CD14-positive monocyte (primary cell): ENCODE measurements at regions not wholly inside any gene's neighbourhood (a gene's known extent, or its start where the extent isn't known, plus 50 kb on each side); places are given as distances from the start of the nearest gene placed in this dataset.
A peak's percentile ranks its signal among the peaks of the same experiment; 100 is the strongest.

Source experiments
- DNase-seq, 3 donors: peaks; one replicate each; pipeline ENCODE4 v3.0.0-alpha.2; 2011 to 2022
- H2AFZ ChIP-seq: 2 replicates; pipeline ENCODE4 v1.6.0; 2012; ENCODE audit warnings: mild to moderate bottlenecking, low read depth, low read length, inconsistent platforms; ENCODE audit not compliant: insufficient read depth, poor library complexity, severe bottlenecking
- H3K27ac ChIP-seq, 2 donors: 1 replicate in 1 of 2; 2 replicates in 1 of 2; pipeline ENCODE4 v1.5.1; 2012 to 2013; ENCODE audit warnings: low read length in 2 of 2, control low read depth in 1 of 2, inconsistent platforms in 1 of 2, low read depth in 1 of 2, mild to moderate bottlenecking in 1 of 2
- H3K27me3 ChIP-seq, 2 donors: one replicate each; pipeline versions ENCODE4 v1.6.0 to v1.6.1; 2011 to 2013; ENCODE audit warnings: low read length in 2 of 2; ENCODE audit not compliant: control insufficient read depth in 2 of 2, insufficient read depth in 2 of 2
- H3K36me3 ChIP-seq, 2 donors: replicated peaks in 1 of 2; 1 replicate in 1 of 2; 2 replicates in 1 of 2; pipeline versions ENCODE4 v1.5.1 to v1.6.1; 2012 to 2013; ENCODE audit warnings: low read length in 2 of 2, control low read depth in 1 of 2, inconsistent platforms in 1 of 2, mild to moderate bottlenecking in 1 of 2; ENCODE audit not compliant: insufficient read depth in 2 of 2, control insufficient read depth in 1 of 2
- H3K4me1 ChIP-seq, 2 donors: 1 replicate in 1 of 2; 2 replicates in 1 of 2; pipeline versions ENCODE4 v1.5.1 to v1.6.1; 2012 to 2013; ENCODE audit warnings: low read length in 2 of 2, control low read depth in 1 of 2, inconsistent platforms in 1 of 2, mild to moderate bottlenecking in 1 of 2, moderate library complexity in 1 of 2; ENCODE audit not compliant: insufficient read depth in 2 of 2, control insufficient read depth in 1 of 2
- H3K4me2 ChIP-seq: replicated peaks from 2 replicates; pipeline ENCODE3; 2012; ENCODE audit warnings: low read length, moderate library complexity, mild to moderate bottlenecking; ENCODE audit not compliant: poor library complexity, severe bottlenecking; ENCODE audit errors: extremely low read depth
- H3K4me3 ChIP-seq, 3 experiments: fragments of 200-600 bp in 1 of 3; sonication (generic) in 1 of 3; replicated peaks in 1 of 3; 1 replicate in 2 of 3; 2 replicates in 1 of 3; pipeline ENCODE4 v1.5.1; 2011 to 2013; ENCODE audit warnings: low read length in 3 of 3, mild to moderate bottlenecking in 3 of 3, control low read depth in 2 of 3, low read depth in 2 of 3, inconsistent platforms in 1 of 3, moderate library complexity in 1 of 3
- H3K79me2 ChIP-seq: 2 replicates; pipeline ENCODE4 v1.6.0; 2012; ENCODE audit warnings: mild to moderate bottlenecking, control low read depth, inconsistent platforms, low read length, moderate library complexity; ENCODE audit not compliant: insufficient read depth
- H3K9ac ChIP-seq: 2 replicates; pipeline ENCODE4 v1.6.0; 2017; ENCODE audit warnings: low read length, mild to moderate bottlenecking; ENCODE audit not compliant: insufficient read depth, poor library complexity, severe bottlenecking
- H3K9me3 ChIP-seq, 2 donors: replicated peaks in 1 of 2; 1 replicate in 1 of 2; 2 replicates in 1 of 2; pipeline versions ENCODE4 v1.5.1 to v1.6.1; 2012 to 2013; ENCODE audit warnings: low read length in 2 of 2, control low read depth in 1 of 2; ENCODE audit not compliant: control insufficient read depth in 1 of 2, insufficient read depth in 1 of 2
- H4K20me1 ChIP-seq: 2 replicates; pipeline ENCODE4 v1.6.0; 2012; ENCODE audit warnings: mild to moderate bottlenecking, low read length, control low read depth, moderate library complexity; ENCODE audit not compliant: insufficient read depth
- H3K27ac Mint-ChIP-seq, 7 donors: one replicate each; pipeline ENCODE4 v1.8.0; 2020; ENCODE audit warnings: mild to moderate bottlenecking in 7 of 7, mixed read lengths in 7 of 7, moderate library complexity in 6 of 7, inconsistent platforms in 2 of 7
- H3K27me3 Mint-ChIP-seq, 3 donors: one replicate each; pipeline ENCODE4 v1.8.0; 2021 to 2022; ENCODE audit warnings: low read depth in 3 of 3, mild to moderate bottlenecking in 3 of 3, mixed read lengths in 3 of 3, moderate library complexity in 3 of 3, inconsistent platforms in 1 of 3
- H3K36me3 Mint-ChIP-seq, 2 donors: one replicate each; pipeline ENCODE4 v1.8.0; 2020; ENCODE audit warnings: mixed read lengths in 2 of 2, inconsistent platforms in 1 of 2, mild to moderate bottlenecking in 1 of 2
- H3K4me1 Mint-ChIP-seq: one replicate; pipeline ENCODE4 v1.8.0; 2020; ENCODE audit warnings: mild to moderate bottlenecking, mixed read lengths
- H3K4me3 Mint-ChIP-seq, 2 donors: one replicate each; pipeline ENCODE4 v1.8.0; 2020; ENCODE audit warnings: mild to moderate bottlenecking in 2 of 2, mixed read lengths in 2 of 2, moderate library complexity in 1 of 2
- H3K9me3 Mint-ChIP-seq, 7 donors: one replicate each; pipeline ENCODE4 v1.8.0; 2020 to 2022; ENCODE audit warnings: mixed read lengths in 7 of 7, mild to moderate bottlenecking in 6 of 7, moderate library complexity in 6 of 7, inconsistent platforms in 2 of 7
- CTCF ChIP-seq: fragments of 200-600 bp; IDR thresholded peaks from one replicate; pipeline ENCODE4 v1.8.0; 2022; ENCODE audit warnings: antibody characterized with exemption, mild to moderate bottlenecking
- WGBS: methylation state at CpG from one replicate; pipeline ENCODE4 v1.1.5; 2013; ENCODE audit warnings: missing lambda C conversion rate; ENCODE audit not compliant: insufficient coverage; 5-methylcytosine and 5-hydroxymethylcytosine counted together
- intact Hi-C, 2 donors: fragments of 100-400 bp; cut with micrococcal nuclease; formaldehyde crosslinking; loops; one replicate each; pipeline versions ENCODE4 v1.15.0 to v1.15.1; 2023

- TF ChIP-seq CTCF, result no peak
- H3K79me2 ChIP-seq, result peaks cover 100% of the 10 kb centered on the region
- Mint-ChIP-seq H3K4me3 (no peak overlapping the region), H3K4me1 (peaks cover 65% of the 10 kb centered on the region), H3K27ac (peak overlapping the region; percentile 57 to 85 (median 70)), H3K27me3 (no peaks in the 10 kb centered on the region), H3K9me3 (no peaks in the 10 kb centered on the region), H3K36me3 (peaks cover 7 to 9% of the 10 kb centered on the region in 2 donors)
- H3K4me3 ChIP-seq, result no peak overlapping the region
- H3K4me1 ChIP-seq, result peaks cover 34 to 39% of the 10 kb centered on the region in 2 donors
- H2AFZ ChIP-seq, result no peak overlapping the region
- no CpG with 5 or more reads among the region's 5 CpGs for WGBS
- H3K36me3 ChIP-seq, result no peaks in the 10 kb centered on the region
- no peaks in the 10 kb centered on the region for H3K27me3 ChIP-seq
- no peaks in the 10 kb centered on the region for H3K9me3 ChIP-seq
- peaks cover 85% of the 10 kb centered on the region for H4K20me1 ChIP-seq
- H3K4me2 ChIP-seq, result no peak overlapping the region
- peak in 1 of 3 donors; percentile 26 for DNase-seq
- peak overlapping the region; percentile 7 to 50 for H3K27ac ChIP-seq
- intact Hi-C loops, result loop anchor here (5.0 to 10.0 kb wide), 4 partner anchors 35 to 78 kb away; partner anchors contain the start of gene UTRN (in 2 of the 2)
- H3K9ac ChIP-seq, result no peak overlapping the region
Measured at GRCh38 chr6:144362042-144363018, 77.2 kb downstream of the UTRN start.

- Histone ChIP-seq H3K9me3 (peaks cover 0 to under 1% of the 10 kb centered on the region in 2 donors), H3K27ac (peak overlapping the region; percentile 96 to 97), H3K36me3 (no peaks in the 10 kb centered on the region), H3K4me3 (peak overlapping the region; percentile 47 to 93 (median 79)), H3K9ac (peak overlapping the region; percentile 71), H3K79me2 (peaks cover 100% of the 10 kb centered on the region), H3K4me2 (peak overlapping the region; percentile 76), H4K20me1 (peaks cover 82% of the 10 kb centered on the region), H3K27me3 (no peaks in the 10 kb centered on the region), H2AFZ (peak overlapping the region; percentile 58), H3K4me1 (peaks cover 33 to 34% of the 10 kb centered on the region in 2 donors)
- DNase-seq, result peak; percentile 65 to 80 (median 67)
- peaks cover 7 to 10% of the 10 kb centered on the region in 2 donors for H3K36me3 Mint-ChIP-seq
- peaks cover 0 to 7% (median under 1%) of the 10 kb centered on the region in 7 donors for H3K9me3 Mint-ChIP-seq
- H3K27me3 Mint-ChIP-seq, result no peaks in the 10 kb centered on the region
- peak overlapping the region; percentile 93 to 97 (median 94) for H3K27ac Mint-ChIP-seq
- H3K4me3 Mint-ChIP-seq, result peak overlapping the region; percentile 76 to 93
- peaks cover 57% of the 10 kb centered on the region for H3K4me1 Mint-ChIP-seq
- WGBS, result no CpG with 5 or more reads among the region's 7 CpGs
- intact Hi-C loops, result loop anchor here (5.0 to 10.0 kb wide), 4 partner anchors 33 to 79 kb away; partner anchors contain the start of gene UTRN (in 2 of the 2)
- TF ChIP-seq CTCF, result no peak
Measured at GRCh38 chr6:144364208-144364720, 79.1 kb downstream of the UTRN start.
